OCI-LY7 (cell line): ENCODE measurements at regions not wholly inside any gene's neighbourhood (a gene's known extent, or its start where the extent isn't known, plus 50 kb on each side); places are given as distances from the start of the nearest gene placed in this dataset.
"Not testable (repeated sequence)": the region's sequence is repeated elsewhere in the genome, so short reads cannot be mapped to it uniquely, and the experiment has no call there.

Experiments used
- CTCF ChIP-seq: fragments of 200-600 bp; sonication (generic); conservative IDR thresholded peaks from 2 replicates; pipeline ENCODE4 v1.5.1; 2014; ENCODE audit warnings: mild to moderate bottlenecking, antibody characterized with exemption, low read length, moderate library complexity, mixed read lengths
- EZH2phosphoT487 ChIP-seq: fragments of 200-600 bp; sonication (generic); IDR thresholded peaks from 2 replicates; pipeline ENCODE4 v1.6.1; 2018; ENCODE audit warnings: low read depth, borderline replicate concordance, mild to moderate bottlenecking, mixed run types, antibody characterized with exemption, low read length, moderate library complexity, mixed read lengths

GRCh38 chr2:215821298-215821697, 192.1 kb downstream of the MREG start:
- TF ChIP-seq CTCF, EZH2phosphoT487: not testable (repeated sequence)
